ENCODE measurements at regions not wholly inside any gene's neighbourhood (a gene's known extent, or its start where the extent isn't known, plus 50 kb on each side); places are given as distances from the start of the nearest gene placed in this dataset.
"Not testable (repeated sequence)": the region's sequence is repeated elsewhere in the genome, so short reads cannot be mapped to it uniquely, and the experiment has no call there.

- Mint-ChIP-seq H3K4me3 (ENCODE audit: low read depth) (no peak overlapping the region), H3K27me3 (ENCODE audit: low read depth) (peaks cover 78% of the 10 kb centered on the region), H3K4me1 (ENCODE audit: low read depth) (peaks cover 8% of the 10 kb centered on the region), H3K27ac (no peak overlapping the region), H3K9me3 (no peaks in the 10 kb centered on the region), H3K36me3 (ENCODE audit: low read depth) (peaks cover 4% of the 10 kb centered on the region)
- no peak for DNase-seq (ENCODE audit: low spot score)
- intact Hi-C loops (cut with micrococcal nuclease), result no loop called here
These were observed 277.7 kb downstream of the FAM72C start for GRCh38 chr1:143694085-143694484.

- Mint-ChIP-seq H3K27me3 (ENCODE audit: low read depth) (peaks cover 67% of the 10 kb centered on the region), H3K4me3 (ENCODE audit: low read depth) (no peak overlapping the region), H3K4me1 (ENCODE audit: low read depth) (no peaks in the 10 kb centered on the region), H3K36me3 (ENCODE audit: low read depth) (no peaks in the 10 kb centered on the region), H3K27ac (no peak overlapping the region), H3K9me3 (no peaks in the 10 kb centered on the region)
- DNase-seq (ENCODE audit: low spot score), result no peak
- intact Hi-C loops (cut with micrococcal nuclease), result no loop called here
These were observed 279.7 kb downstream of the FAM72C start for GRCh38 chr1:143691971-143692529.

- Mint-ChIP-seq H3K36me3 (ENCODE audit: low read depth) (no peaks in the 10 kb centered on the region), H3K27me3 (ENCODE audit: low read depth) (peaks cover 63% of the 10 kb centered on the region)
These were observed 280.3 kb downstream of the FAM72C start for GRCh38 chr1:143691400-143691891.

GRCh38 chr1:143689781-143690180, 282.0 kb downstream of the FAM72C start:
- H3K27me3 Mint-ChIP-seq (ENCODE audit: low read depth), result peaks cover 56% of the 10 kb centered on the region
- H3K4me3 Mint-ChIP-seq (ENCODE audit: low read depth), result no peak overlapping the region
- H3K27ac Mint-ChIP-seq, result no peak overlapping the region
- intact Hi-C loops (cut with micrococcal nuclease), result no loop called here
- H3K9me3 Mint-ChIP-seq, result no peaks in the 10 kb centered on the region
- no peaks in the 10 kb centered on the region for H3K4me1 Mint-ChIP-seq (ENCODE audit: low read depth)
- no peak for DNase-seq (ENCODE audit: low spot score)
- no peaks in the 10 kb centered on the region for H3K36me3 Mint-ChIP-seq (ENCODE audit: low read depth)

More at GRCh38 chr1:143691400-143691891, 280.3 kb downstream of the FAM72C start:
- H3K4me1 Mint-ChIP-seq (ENCODE audit: low read depth), result no peaks in the 10 kb centered on the region
- H3K4me3 Mint-ChIP-seq (ENCODE audit: low read depth), result no peak overlapping the region
- DNase-seq (ENCODE audit: low spot score), result no peak
- no peak overlapping the region for H3K27ac Mint-ChIP-seq
- intact Hi-C loops (cut with micrococcal nuclease), result no loop called here
- H3K9me3 Mint-ChIP-seq, result no peaks in the 10 kb centered on the region

GRCh38 chr1:143680304-143680703, 291.5 kb downstream of the FAM72C start:
- Mint-ChIP-seq H3K4me3 (ENCODE audit: low read depth) (no peak overlapping the region), H3K4me1 (ENCODE audit: low read depth) (no peaks in the 10 kb centered on the region), H3K9me3 (no peaks in the 10 kb centered on the region), H3K27me3 (ENCODE audit: low read depth) (peaks cover 8% of the 10 kb centered on the region), H3K36me3 (ENCODE audit: low read depth) (no peaks in the 10 kb centered on the region), H3K27ac (no peak overlapping the region)
- intact Hi-C loops (cut with micrococcal nuclease), result no loop called here
- DNase-seq (ENCODE audit: low spot score), result no peak

- no peak overlapping the region for H3K27ac Mint-ChIP-seq
- H3K9me3 Mint-ChIP-seq, result no peaks in the 10 kb centered on the region
- peaks cover 31% of the 10 kb centered on the region for H3K27me3 Mint-ChIP-seq (ENCODE audit: low read depth)
- intact Hi-C loops (cut with micrococcal nuclease), result no loop called here
- no peak overlapping the region for H3K4me3 Mint-ChIP-seq (ENCODE audit: low read depth)
- H3K4me1 Mint-ChIP-seq (ENCODE audit: low read depth), result no peaks in the 10 kb centered on the region
- no peaks in the 10 kb centered on the region for H3K36me3 Mint-ChIP-seq (ENCODE audit: low read depth)
- DNase-seq (ENCODE audit: low spot score), result no peak
These were observed 298.8 kb downstream of the FAM72C start for GRCh38 chr1:143672983-143673382.

GRCh38 chr1:143667730-143668129, 304.1 kb downstream of the FAM72C start:
- H3K4me1 Mint-ChIP-seq (ENCODE audit: low read depth), result no peaks in the 10 kb centered on the region
- H3K27ac Mint-ChIP-seq, result no peak overlapping the region
- H3K27me3 Mint-ChIP-seq (ENCODE audit: low read depth), result peaks cover 29% of the 10 kb centered on the region
- intact Hi-C loops (cut with micrococcal nuclease), result no loop called here
- no peaks in the 10 kb centered on the region for H3K9me3 Mint-ChIP-seq
- no peaks in the 10 kb centered on the region for H3K36me3 Mint-ChIP-seq (ENCODE audit: low read depth)
- no peak overlapping the region for H3K4me3 Mint-ChIP-seq (ENCODE audit: low read depth)
- DNase-seq (ENCODE audit: low spot score), result no peak

- no peak for DNase-seq (ENCODE audit: low spot score)
- no peak overlapping the region for H3K27ac Mint-ChIP-seq
- H3K4me3 Mint-ChIP-seq (ENCODE audit: low read depth), result no peak overlapping the region
- intact Hi-C loops (cut with micrococcal nuclease), result no loop called here
- no peaks in the 10 kb centered on the region for H3K9me3 Mint-ChIP-seq
- H3K4me1 Mint-ChIP-seq (ENCODE audit: low read depth), result no peaks in the 10 kb centered on the region
- H3K36me3 Mint-ChIP-seq (ENCODE audit: low read depth), result no peaks in the 10 kb centered on the region
- peaks cover 36% of the 10 kb centered on the region for H3K27me3 Mint-ChIP-seq (ENCODE audit: low read depth)
These were observed 304.9 kb downstream of the FAM72C start for GRCh38 chr1:143666851-143667250.

- DNase-seq (ENCODE audit: low spot score), result no peak
- peaks cover 2% of the 10 kb centered on the region for H3K4me1 Mint-ChIP-seq (ENCODE audit: low read depth)
- H3K36me3 Mint-ChIP-seq (ENCODE audit: low read depth), result peaks cover 3% of the 10 kb centered on the region
- H3K27me3 Mint-ChIP-seq (ENCODE audit: low read depth), result peaks cover 49% of the 10 kb centered on the region
- intact Hi-C loops (cut with micrococcal nuclease), result no loop called here
- no peak overlapping the region for H3K27ac Mint-ChIP-seq
- no peak overlapping the region for H3K4me3 Mint-ChIP-seq (ENCODE audit: low read depth)
- H3K9me3 Mint-ChIP-seq, result no peaks in the 10 kb centered on the region
These were observed 306.2 kb downstream of the FAM72C start for GRCh38 chr1:143665606-143666005.

- DNase-seq (ENCODE audit: low spot score); H3K4me3 Mint-ChIP-seq (ENCODE audit: low read depth); H3K4me1 Mint-ChIP-seq (ENCODE audit: low read depth); intact Hi-C loops (cut with micrococcal nuclease); H3K36me3 Mint-ChIP-seq (ENCODE audit: low read depth); H3K27ac Mint-ChIP-seq; H3K9me3 Mint-ChIP-seq: not testable (repeated sequence)
- H3K27me3 Mint-ChIP-seq (ENCODE audit: low read depth), result peaks cover 61% of the 10 kb centered on the region
These were observed 308.7 kb downstream of the FAM72C start for GRCh38 chr1:143663056-143663455.

GRCh38 chr1:143661418-143662101, 310.2 kb downstream of the FAM72C start:
- DNase-seq (ENCODE audit: low spot score), result no peak
- intact Hi-C loops (cut with micrococcal nuclease), result no loop called here
- Mint-ChIP-seq H3K27me3 (ENCODE audit: low read depth) (peaks cover 63% of the 10 kb centered on the region), H3K4me1 (ENCODE audit: low read depth) (peaks cover 2% of the 10 kb centered on the region), H3K36me3 (ENCODE audit: low read depth) (peaks cover 3% of the 10 kb centered on the region), H3K27ac (no peak overlapping the region), H3K9me3 (no peaks in the 10 kb centered on the region), H3K4me3 (ENCODE audit: low read depth) (no peak overlapping the region)

GRCh38 chr1:143660354-143660941, 311.3 kb downstream of the FAM72C start:
- peaks cover 69% of the 10 kb centered on the region for H3K27me3 Mint-ChIP-seq (ENCODE audit: low read depth)
- no peaks in the 10 kb centered on the region for H3K9me3 Mint-ChIP-seq
- peaks cover 2% of the 10 kb centered on the region for H3K4me1 Mint-ChIP-seq (ENCODE audit: low read depth)
- H3K27ac Mint-ChIP-seq, result no peak overlapping the region
- no peak for DNase-seq (ENCODE audit: low spot score)
- peaks cover 3% of the 10 kb centered on the region for H3K36me3 Mint-ChIP-seq (ENCODE audit: low read depth)
- no peak overlapping the region for H3K4me3 Mint-ChIP-seq (ENCODE audit: low read depth)
- intact Hi-C loops (cut with micrococcal nuclease), result no loop called here

- peaks cover 4% of the 10 kb centered on the region for H3K9me3 Mint-ChIP-seq
- H3K27ac Mint-ChIP-seq, result no peak overlapping the region
- intact Hi-C loops (cut with micrococcal nuclease), result loop anchor here (2.0 kb wide), 1 partner anchor 45 kb away; no protein-coding TSS in a partner anchor
- H3K4me3 Mint-ChIP-seq (ENCODE audit: low read depth), result no peak overlapping the region
- DNase-seq (ENCODE audit: low spot score), result no peak
- peaks cover 69% of the 10 kb centered on the region for H3K27me3 Mint-ChIP-seq (ENCODE audit: low read depth)
- H3K36me3 Mint-ChIP-seq (ENCODE audit: low read depth), result no peaks in the 10 kb centered on the region
- no peaks in the 10 kb centered on the region for H3K4me1 Mint-ChIP-seq (ENCODE audit: low read depth)
These were observed 318.4 kb downstream of the FAM72C start for GRCh38 chr1:143653429-143653802.
